ENCODE measurements at regions not wholly inside any gene's neighbourhood (a gene's known extent, or its start where the extent isn't known, plus 50 kb on each side); places are given as distances from the start of the nearest gene placed in this dataset.

DNA sequence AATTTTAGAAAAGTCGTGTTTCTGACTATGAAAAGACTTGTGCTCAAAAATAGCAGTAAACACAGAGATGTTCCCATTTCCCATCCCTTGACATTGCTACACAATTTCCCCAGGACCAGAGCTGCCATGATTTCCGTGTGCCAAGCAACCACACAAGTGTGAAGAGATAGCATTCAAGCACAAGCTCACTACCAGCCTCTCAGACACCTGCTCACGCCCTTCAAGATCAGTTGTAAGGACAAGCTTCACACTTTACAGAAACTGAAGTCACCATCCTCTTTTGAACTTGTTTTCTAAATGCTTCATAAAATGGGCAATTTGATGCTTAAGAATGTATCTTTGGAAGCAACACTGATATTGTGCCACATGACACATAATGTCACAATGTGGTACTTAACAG is 333.1 kb downstream of the CAAP1 start:
- H3K4me3 ChIP-seq: no peak overlapping the region
- H3K36me3 ChIP-seq: no peaks in the 10 kb centered on the region
- no peak for DNase-seq (ENCODE audit: low read depth in 1 of 2, low spot score in 1 of 2)
- no peaks in the 10 kb centered on the region for H3K4me1 ChIP-seq (ENCODE audit: low read depth)
- no peaks in the 10 kb centered on the region for H3K27me3 ChIP-seq
- no peaks in the 10 kb centered on the region for H3K9me3 ChIP-seq (ENCODE audit: low read depth)
- H3K27ac ChIP-seq: no peak overlapping the region
- TF ChIP-seq CTCF (IDR thresholded peaks at IDR 0.05; ENCODE audit: low read depth, low read length): no peak

- H3K27ac ChIP-seq: no peak overlapping the region
- H3K4me1 ChIP-seq (ENCODE audit: low read depth): no peaks in the 10 kb centered on the region
- no peak for DNase-seq (ENCODE audit: low read depth in 1 of 2, low spot score in 1 of 2)
- no peaks in the 10 kb centered on the region for H3K27me3 ChIP-seq
- H3K36me3 ChIP-seq: no peaks in the 10 kb centered on the region
- H3K4me3 ChIP-seq: no peak overlapping the region
- no peaks in the 10 kb centered on the region for H3K9me3 ChIP-seq (ENCODE audit: low read depth)
- no peak for TF ChIP-seq CTCF (IDR thresholded peaks at IDR 0.05; ENCODE audit: low read depth, low read length)
Measured at GRCh38 chr9:26551971-26552370, 340.6 kb downstream of the CAAP1 start.

GRCh38 chr9:26551451-26551850 is 341.2 kb downstream of the CAAP1 start:
- TF ChIP-seq CTCF (IDR thresholded peaks at IDR 0.05; ENCODE audit: low read depth, low read length): no peak
- Histone ChIP-seq H3K4me3 (no peak overlapping the region), H3K36me3 (no peaks in the 10 kb centered on the region), H3K27me3 (no peaks in the 10 kb centered on the region), H3K4me1 (ENCODE audit: low read depth) (no peaks in the 10 kb centered on the region), H3K9me3 (ENCODE audit: low read depth) (no peaks in the 10 kb centered on the region), H3K27ac (no peak overlapping the region)
- DNase-seq (ENCODE audit: low read depth in 1 of 2, low spot score in 1 of 2): no peak

- H3K4me3 ChIP-seq: no peak overlapping the region
- H3K36me3 ChIP-seq: no peaks in the 10 kb centered on the region
- H3K4me1 ChIP-seq (ENCODE audit: low read depth): no peaks in the 10 kb centered on the region
- no peak for TF ChIP-seq CTCF (IDR thresholded peaks at IDR 0.05; ENCODE audit: low read depth, low read length)
- H3K27ac ChIP-seq: no peak overlapping the region
- no peaks in the 10 kb centered on the region for H3K27me3 ChIP-seq
- no peak for DNase-seq (ENCODE audit: low read depth in 1 of 2, low spot score in 1 of 2)
- no peaks in the 10 kb centered on the region for H3K9me3 ChIP-seq (ENCODE audit: low read depth)
Measured at GRCh38 chr9:26548781-26549290, 343.8 kb downstream of the CAAP1 start.

DNA sequence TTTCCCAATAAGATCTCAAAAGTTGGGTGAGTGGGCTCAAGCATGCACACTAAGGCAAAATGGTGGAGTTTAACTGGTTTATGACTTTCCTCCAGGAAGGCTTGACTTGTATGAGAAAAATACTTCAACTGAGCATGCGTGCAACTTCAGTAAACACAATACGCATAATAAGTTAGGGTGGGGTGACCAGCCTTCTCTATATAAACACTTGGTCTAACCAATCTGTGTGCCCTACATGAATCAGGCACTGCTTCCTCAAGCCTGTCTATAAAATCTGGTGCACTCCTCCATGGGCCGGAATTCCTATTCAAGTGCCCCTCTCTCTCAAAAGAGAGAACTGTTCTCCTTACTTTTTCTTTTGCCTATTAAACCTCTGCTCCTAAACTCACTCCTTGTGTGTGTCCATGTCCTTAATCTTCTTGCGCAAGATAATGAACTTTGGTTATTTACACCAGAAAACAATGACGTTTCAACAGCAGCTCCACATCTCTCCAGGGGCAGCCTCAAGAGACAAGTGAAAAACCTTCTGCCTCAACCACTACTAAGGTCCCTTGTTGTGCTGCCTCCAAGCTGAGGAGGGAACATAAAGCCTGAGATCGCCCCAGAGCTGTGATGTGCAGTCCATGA is 352.6 kb downstream of the CAAP1 start:
- Histone ChIP-seq H3K4me1 (ENCODE audit: low read depth) (no peaks in the 10 kb centered on the region), H3K27ac (no peak overlapping the region), H3K27me3 (no peaks in the 10 kb centered on the region), H3K9me3 (ENCODE audit: low read depth) (no peaks in the 10 kb centered on the region), H3K36me3 (no peaks in the 10 kb centered on the region), H3K4me3 (no peak overlapping the region)
- DNase-seq (ENCODE audit: low read depth in 1 of 2, low spot score in 1 of 2): no peak
- TF ChIP-seq CTCF (IDR thresholded peaks at IDR 0.05; ENCODE audit: low read depth, low read length): no peak
